ENCODE measurements at regions not wholly inside any gene's neighbourhood (a gene's known extent, or its start where the extent isn't known, plus 50 kb on each side); places are given as distances from the start of the nearest gene placed in this dataset.

DNA sequence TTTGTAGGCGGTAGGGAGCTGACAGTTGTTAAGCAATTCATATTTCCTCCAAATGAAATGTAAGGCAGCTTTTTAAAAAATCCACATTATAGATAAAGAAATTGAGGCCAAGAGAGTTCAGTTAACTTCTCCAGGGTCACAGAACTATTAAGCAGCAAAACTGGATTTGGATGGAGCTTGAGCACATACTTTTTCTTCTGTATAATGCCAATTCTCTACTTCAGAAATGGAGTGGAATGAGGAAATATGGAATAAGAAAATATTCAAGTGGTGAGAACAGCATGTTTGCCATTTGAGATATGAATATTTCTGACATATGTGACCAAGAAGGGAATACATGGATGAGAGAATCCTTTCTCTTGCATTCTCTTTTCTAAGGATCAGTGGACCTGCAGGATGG, 233.1 kb downstream of the FOXG1 start:
- no peak for ATAC-seq (ENCODE audit: poor library complexity)
- Histone ChIP-seq H3K27me3 (ENCODE audit: control insufficient read depth in 1 of 2, insufficient read depth in 2 of 2, low read length in 2 of 2) (no peaks in the 10 kb centered on the region), H3K27ac (ENCODE audit: low read depth in 1 of 2, low read length in 2 of 2) (no peak overlapping the region), H3K36me3 (ENCODE audit: insufficient read depth, low read length) (no peaks in the 10 kb centered on the region), H3K9me3 (ENCODE audit: control insufficient read depth in 1 of 2, insufficient read depth in 1 of 2, low read length in 2 of 2) (no peaks in the 10 kb centered on the region), H3K4me1 (ENCODE audit: insufficient read depth, low read length) (no peaks in the 10 kb centered on the region), H3K4me3 (ENCODE audit: low read length) (no peak overlapping the region)
- H3K36me3 Mint-ChIP-seq (ENCODE audit: low read depth), result no peaks in the 10 kb centered on the region
- TF ChIP-seq, protein P1, sequence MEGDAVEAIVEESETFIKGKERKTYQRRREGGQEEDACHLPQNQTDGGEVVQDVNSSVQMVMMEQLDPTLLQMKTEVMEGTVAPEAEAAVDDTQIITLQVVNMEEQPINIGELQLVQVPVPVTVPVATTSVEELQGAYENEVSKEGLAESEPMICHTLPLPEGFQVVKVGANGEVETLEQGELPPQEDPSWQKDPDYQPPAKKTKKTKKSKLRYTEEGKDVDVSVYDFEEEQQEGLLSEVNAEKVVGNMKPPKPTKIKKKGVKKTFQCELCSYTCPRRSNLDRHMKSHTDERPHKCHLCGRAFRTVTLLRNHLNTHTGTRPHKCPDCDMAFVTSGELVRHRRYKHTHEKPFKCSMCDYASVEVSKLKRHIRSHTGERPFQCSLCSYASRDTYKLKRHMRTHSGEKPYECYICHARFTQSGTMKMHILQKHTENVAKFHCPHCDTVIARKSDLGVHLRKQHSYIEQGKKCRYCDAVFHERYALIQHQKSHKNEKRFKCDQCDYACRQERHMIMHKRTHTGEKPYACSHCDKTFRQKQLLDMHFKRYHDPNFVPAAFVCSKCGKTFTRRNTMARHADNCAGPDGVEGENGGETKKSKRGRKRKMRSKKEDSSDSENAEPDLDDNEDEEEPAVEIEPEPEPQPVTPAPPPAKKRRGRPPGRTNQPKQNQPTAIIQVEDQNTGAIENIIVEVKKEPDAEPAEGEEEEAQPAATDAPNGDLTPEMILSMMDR (IDR thresholded peaks at IDR 0.05), result no peak
- H3K9me3 Mint-ChIP-seq, result peaks cover 12% of the 10 kb centered on the region
- intact Hi-C loops (cut with DNase I, micrococcal nuclease), result no loop called here
- H3K27ac Mint-ChIP-seq, result no peak overlapping the region
- no peak overlapping the region for H3K4me3 Mint-ChIP-seq
- ChIA-PET CTCF (no interaction called here), POLR2A (no interaction called here)
- H3K27me3 Mint-ChIP-seq, result no peaks in the 10 kb centered on the region
- H3K4me1 Mint-ChIP-seq (ENCODE audit: low read depth), result no peaks in the 10 kb centered on the region
- DNase-seq, result no peak

DNA sequence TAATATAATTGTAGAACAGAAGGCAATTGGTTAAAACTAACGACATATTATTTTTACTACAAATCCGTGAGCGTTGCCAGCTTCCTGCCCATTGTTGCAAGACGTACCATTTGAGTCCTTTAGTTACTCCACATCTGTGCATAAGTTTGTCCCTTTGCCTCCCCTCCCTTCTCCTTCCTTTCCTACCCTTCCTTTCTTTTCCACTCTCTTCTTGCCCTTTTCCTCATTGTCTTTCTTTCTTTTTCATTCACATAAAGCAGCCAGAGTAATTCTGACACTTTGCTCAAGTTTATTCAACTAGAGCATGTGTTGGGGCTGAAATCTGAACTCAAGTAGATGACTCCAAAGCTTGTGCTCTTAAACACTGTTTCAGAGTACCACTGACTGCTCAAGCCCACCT, 239.1 kb downstream of the FOXG1 start:
- no peak overlapping the region for H3K4me3 ChIP-seq (ENCODE audit: low read length)
- H3K9me3 ChIP-seq (ENCODE audit: control insufficient read depth in 1 of 2, insufficient read depth in 1 of 2, low read length in 2 of 2), result no peaks in the 10 kb centered on the region
- DNase-seq (no peak), ATAC-seq (ENCODE audit: poor library complexity) (no peak)
- no peak overlapping the region for H3K4me3 Mint-ChIP-seq
- no peaks in the 10 kb centered on the region for H3K36me3 ChIP-seq (ENCODE audit: insufficient read depth, low read length)
- intact Hi-C loops (cut with DNase I, micrococcal nuclease), result no loop called here
- TF ChIP-seq, protein P1 (IDR thresholded peaks at IDR 0.05), result no peak
- H3K27me3 ChIP-seq (ENCODE audit: control insufficient read depth in 1 of 2, insufficient read depth in 2 of 2, low read length in 2 of 2), result no peaks in the 10 kb centered on the region
- H3K4me1 ChIP-seq (ENCODE audit: insufficient read depth, low read length), result no peaks in the 10 kb centered on the region
- peaks cover 7% of the 10 kb centered on the region for H3K9me3 Mint-ChIP-seq
- H3K36me3 Mint-ChIP-seq (ENCODE audit: low read depth), result no peaks in the 10 kb centered on the region
- H3K27me3 Mint-ChIP-seq, result no peaks in the 10 kb centered on the region
- H3K27ac Mint-ChIP-seq, result no peak overlapping the region
- ChIA-PET POLR2A (no interaction called here), CTCF (interaction anchor here (0.6 kb wide), 1 partner anchor 1465 kb away, joined by 3 read pairs; no protein-coding TSS in a partner anchor)
- no peak overlapping the region for H3K27ac ChIP-seq (ENCODE audit: low read depth in 1 of 2, low read length in 2 of 2)
- no peaks in the 10 kb centered on the region for H3K4me1 Mint-ChIP-seq (ENCODE audit: low read depth)

DNA sequence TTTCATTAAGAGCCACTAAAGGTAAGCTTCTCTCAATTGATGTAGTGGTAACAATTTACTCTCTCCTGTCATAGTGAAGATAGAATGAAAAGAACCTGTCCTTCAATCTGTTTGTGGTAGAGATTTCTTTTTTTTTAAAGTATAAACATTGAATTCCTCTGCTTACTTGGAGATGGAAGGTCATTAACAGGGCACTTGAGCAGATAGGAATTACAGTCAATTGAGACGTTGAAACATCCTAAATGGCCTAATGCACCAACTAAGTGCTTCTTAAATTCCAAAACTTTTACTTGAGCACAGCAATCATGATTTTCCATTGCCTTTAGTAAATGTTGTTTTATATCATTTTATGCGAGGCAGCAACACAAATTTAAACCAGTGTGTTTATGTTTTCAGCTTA, 241.4 kb downstream of the FOXG1 start:
- H3K36me3 ChIP-seq (ENCODE audit: insufficient read depth, low read length), result no peaks in the 10 kb centered on the region
- H3K27ac ChIP-seq (ENCODE audit: low read depth in 1 of 2, low read length in 2 of 2), result no peak overlapping the region
- no peaks in the 10 kb centered on the region for H3K27me3 ChIP-seq (ENCODE audit: control insufficient read depth in 1 of 2, insufficient read depth in 2 of 2, low read length in 2 of 2)
- POLR2A ChIA-PET, result no interaction called here
- no peak overlapping the region for H3K4me3 ChIP-seq (ENCODE audit: low read length)
- H3K4me1 Mint-ChIP-seq (ENCODE audit: low read depth), result no peaks in the 10 kb centered on the region
- intact Hi-C loops (cut with DNase I, micrococcal nuclease), result no loop called here
- H3K27ac Mint-ChIP-seq, result no peak overlapping the region
- no peaks in the 10 kb centered on the region for H3K36me3 Mint-ChIP-seq (ENCODE audit: low read depth)
- CTCF ChIA-PET, result no interaction called here
- ATAC-seq (ENCODE audit: poor library complexity), result no peak
- H3K9me3 Mint-ChIP-seq, result peaks cover 12% of the 10 kb centered on the region
- DNase-seq, result no peak
- TF ChIP-seq, protein P1 (IDR thresholded peaks at IDR 0.05), result no peak
- no peaks in the 10 kb centered on the region for H3K9me3 ChIP-seq (ENCODE audit: control insufficient read depth in 1 of 2, insufficient read depth in 1 of 2, low read length in 2 of 2)
- H3K4me1 ChIP-seq (ENCODE audit: insufficient read depth, low read length), result no peaks in the 10 kb centered on the region
- no peak overlapping the region for H3K4me3 Mint-ChIP-seq
- no peaks in the 10 kb centered on the region for H3K27me3 Mint-ChIP-seq
